Endothelial cell of umbilical vein (primary cell): ENCODE measurements at regions not wholly inside any gene's neighbourhood (a gene's known extent, or its start where the extent isn't known, plus 50 kb on each side); places are given as distances from the start of the nearest gene placed in this dataset.

Experiments
- BruUV-seq: library from RNA; stranded (reverse); fragments of 400-500 nt; replicated peaks from 2 replicates; lab custom pipeline; 2021; lab: Mats Ljungman, UMichigan
- CTCF ChIA-PET: fragments of 300-600, 350-600 bp; sonication (Branson Sonifier 250); formaldehyde crosslinking; loops from one replicate; lab custom pipeline; 2021; ENCODE audit warnings: antibody characterized with exemption, inconsistent platforms; lab: Charles Lee
- POLR2A ChIA-PET: fragments of 300-600, 350-600 bp; sonication (Branson Sonifier 250); formaldehyde crosslinking; loops from one replicate; lab custom pipeline; 2021; ENCODE audit warnings: antibody characterized with exemption, inconsistent platforms; lab: Charles Lee
- DNase-seq: peaks from one replicate; pipeline ENCODE4 v3.0.0-alpha.2; 2011; ENCODE audit warnings: low read depth, low spot score
- FAIRE-seq: peaks from 2 replicates; lab custom pipeline; 2011; peaks lifted over from hg19 to GRCh38; lab: Jason Lieb, UNC
- H2AFZ ChIP-seq: 2 replicates; pipeline ENCODE4 v1.6.0; 2012; ENCODE audit warnings: low read depth, low read length, control low read depth, inconsistent platforms
- H3K27ac ChIP-seq: 2 replicates; pipeline ENCODE4 v1.5.1; 2011; ENCODE audit warnings: low read depth, mild to moderate bottlenecking, control low read depth, low read length, moderate library complexity; ENCODE audit not compliant: insufficient read depth
- H3K27me3 ChIP-seq, 2 experiments: 2 replicates each; pipeline versions ENCODE4 v1.6.0 to v1.6.1; 2011; ENCODE audit warnings: low read length in 2 of 2, mixed read lengths in 1 of 2; ENCODE audit not compliant: control insufficient read depth in 2 of 2, insufficient read depth in 2 of 2
- H3K36me3 ChIP-seq, 2 experiments: 2 replicates in 1 of 2; 3 replicates in 1 of 2; pipeline ENCODE4 v1.5.1; 2011; ENCODE audit warnings: low read length in 2 of 2, mild to moderate bottlenecking in 1 of 2, moderate library complexity in 1 of 2; ENCODE audit not compliant: control insufficient read depth in 2 of 2, insufficient read depth in 2 of 2; ENCODE audit errors: extremely low read depth in 1 of 2
- H3K4me1 ChIP-seq: 3 replicates; pipeline ENCODE4 v1.5.1; 2011; ENCODE audit warnings: mild to moderate bottlenecking, low read length; ENCODE audit not compliant: control insufficient read depth, insufficient read depth; ENCODE audit errors: extremely low read depth
- H3K4me2 ChIP-seq: 2 replicates; pipeline ENCODE4 v1.6.1; 2011; ENCODE audit warnings: low read length, control low read depth, mixed read lengths; ENCODE audit not compliant: insufficient read depth
- H3K4me3 ChIP-seq, 3 experiments: fragments of 200-600 bp in 1 of 3; sonication (generic), shearing (Covaris generic) in 1 of 3; replicated peaks in 1 of 3; 2 replicates each; pipeline ENCODE4 v1.5.1; 2011 to 2016; ENCODE audit warnings: control low read depth in 3 of 3, low read length in 3 of 3, mild to moderate bottlenecking in 2 of 3, inconsistent platforms in 1 of 3, low read depth in 1 of 3, moderate library complexity in 1 of 3; ENCODE audit not compliant: insufficient read depth in 1 of 3
- H3K79me2 ChIP-seq: 2 replicates; pipeline ENCODE4 v1.6.0; 2012; ENCODE audit warnings: low read length, inconsistent platforms; ENCODE audit not compliant: control insufficient read depth, insufficient read depth
- H3K9ac ChIP-seq: replicated peaks from 2 replicates; pipeline ENCODE3; 2011; ENCODE audit warnings: low read length, control low read depth; ENCODE audit not compliant: insufficient read depth; ENCODE audit errors: extremely low read depth
- H3K9me1 ChIP-seq: replicated peaks from 3 replicates; pipeline ENCODE4 v1.6.0; 2011; ENCODE audit warnings: mild to moderate bottlenecking, low read length; ENCODE audit not compliant: control insufficient read depth, insufficient read depth; ENCODE audit errors: extremely low read depth
- H3K9me3 ChIP-seq: replicated peaks from 2 replicates; pipeline ENCODE4 v1.5.1; 2012; ENCODE audit warnings: low read length, inconsistent platforms; ENCODE audit not compliant: control insufficient read depth, insufficient read depth
- H4K20me1 ChIP-seq: replicated peaks from 2 replicates; pipeline ENCODE3; 2011; ENCODE audit warnings: mild to moderate bottlenecking, low read length; ENCODE audit not compliant: control insufficient read depth, insufficient read depth; ENCODE audit errors: extremely low read depth
- EZH2 ChIP-seq: IDR thresholded peaks from 2 replicates; pipeline ENCODE4 v1.6.1; 2012; ENCODE audit warnings: borderline replicate concordance, low read depth, mild to moderate bottlenecking, moderate library complexity, low read length, inconsistent platforms; ENCODE audit not compliant: severe bottlenecking
- FOS ChIP-seq: IDR thresholded peaks from 2 replicates; pipeline ENCODE4 v1.6.1; 2011; ENCODE audit warnings: mild to moderate bottlenecking, low read length, moderate library complexity, borderline replicate concordance; ENCODE audit not compliant: insufficient read depth
- GATA2 ChIP-seq: IDR thresholded peaks from 2 replicates; pipeline ENCODE4 v1.7.0; 2011; ENCODE audit warnings: low read depth, mild to moderate bottlenecking, moderate library complexity, mixed read lengths, low read length; ENCODE audit not compliant: insufficient read length, insufficient read depth
- JUN ChIP-seq: IDR thresholded peaks from 2 replicates; pipeline ENCODE4 v1.6.1; 2011; ENCODE audit warnings: borderline replicate concordance, low read depth; ENCODE audit not compliant: insufficient read length, insufficient read depth
- MYC ChIP-seq: IDR thresholded peaks from one replicate; pipeline ENCODE4 v1.6.1; 2011; ENCODE audit warnings: mild to moderate bottlenecking, low read depth, low read length
- POLR2A ChIP-seq: IDR thresholded peaks from 2 replicates; pipeline ENCODE4 v1.6.1; 2012; ENCODE audit warnings: low read depth, mild to moderate bottlenecking, control low read depth, low read length
- POLR2AphosphoS5 ChIP-seq: IDR thresholded peaks from 2 replicates; pipeline ENCODE4 v1.6.1; 2012; ENCODE audit warnings: low read depth, mild to moderate bottlenecking, control low read depth, low read length, moderate library complexity; ENCODE audit not compliant: insufficient read depth
- dilution Hi-C: fragments of 300-500 bp; cut with MboI; formaldehyde crosslinking; loops from one replicate; pipeline ENCODE4 v1.15.0; 2019; ENCODE audit warnings: low sequenced_read_pairs; ENCODE audit not compliant: extremely low pct_ligation_motif_present
- intact Hi-C: fragments of 100-400 bp; cut with micrococcal nuclease; formaldehyde crosslinking; loops from one replicate; pipeline ENCODE4 v1.10.0; 2022
- TF ChIP-seq, protein P1 (sequence below), 2 donors: IDR thresholded peaks; 1 replicate in 1 of 2; 2 replicates in 1 of 2; pipeline ENCODE4 v1.5.1; 2011; ENCODE audit warnings: low read length in 2 of 2, mild to moderate bottlenecking in 2 of 2, moderate library complexity in 2 of 2, control low read depth in 1 of 2, inconsistent platforms in 1 of 2, low read depth in 1 of 2; ENCODE audit not compliant: insufficient read depth in 1 of 2; ENCODE audit errors: extremely low read depth in 1 of 2
- TF ChIP-seq, protein P2 (sequence below): IDR thresholded peaks from 2 replicates; pipeline ENCODE4 v1.6.1; 2011; ENCODE audit not compliant: insufficient read depth, insufficient read length

- Histone ChIP-seq H3K36me3 (no peaks in the 10 kb centered on the region), H3K27me3 (no peaks in the 10 kb centered on the region), H2AFZ (no peak overlapping the region), H3K9ac (no peak overlapping the region), H3K4me3 (no peak overlapping the region), H3K27ac (no peak overlapping the region), H3K9me3 (no peaks in the 10 kb centered on the region), H3K4me2 (no peak overlapping the region), H3K4me1 (no peaks in the 10 kb centered on the region), H4K20me1 (no peaks in the 10 kb centered on the region), H3K79me2 (no peaks in the 10 kb centered on the region), H3K9me1 (no peaks in the 10 kb centered on the region)
- TF ChIP-seq, protein P1, sequence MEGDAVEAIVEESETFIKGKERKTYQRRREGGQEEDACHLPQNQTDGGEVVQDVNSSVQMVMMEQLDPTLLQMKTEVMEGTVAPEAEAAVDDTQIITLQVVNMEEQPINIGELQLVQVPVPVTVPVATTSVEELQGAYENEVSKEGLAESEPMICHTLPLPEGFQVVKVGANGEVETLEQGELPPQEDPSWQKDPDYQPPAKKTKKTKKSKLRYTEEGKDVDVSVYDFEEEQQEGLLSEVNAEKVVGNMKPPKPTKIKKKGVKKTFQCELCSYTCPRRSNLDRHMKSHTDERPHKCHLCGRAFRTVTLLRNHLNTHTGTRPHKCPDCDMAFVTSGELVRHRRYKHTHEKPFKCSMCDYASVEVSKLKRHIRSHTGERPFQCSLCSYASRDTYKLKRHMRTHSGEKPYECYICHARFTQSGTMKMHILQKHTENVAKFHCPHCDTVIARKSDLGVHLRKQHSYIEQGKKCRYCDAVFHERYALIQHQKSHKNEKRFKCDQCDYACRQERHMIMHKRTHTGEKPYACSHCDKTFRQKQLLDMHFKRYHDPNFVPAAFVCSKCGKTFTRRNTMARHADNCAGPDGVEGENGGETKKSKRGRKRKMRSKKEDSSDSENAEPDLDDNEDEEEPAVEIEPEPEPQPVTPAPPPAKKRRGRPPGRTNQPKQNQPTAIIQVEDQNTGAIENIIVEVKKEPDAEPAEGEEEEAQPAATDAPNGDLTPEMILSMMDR (IDR thresholded peaks at IDR 0.05; ENCODE audit: extremely low read depth in 1 of 2, insufficient read depth in 1 of 2, low read depth in 1 of 2, low read length in 2 of 2): no peak
- TF ChIP-seq POLR2A (no peak), POLR2AphosphoS5 (no peak), JUN (no peak), MYC (no peak), EZH2 (no peak), FOS (no peak), GATA2 (no peak)
- TF ChIP-seq, protein P2, sequence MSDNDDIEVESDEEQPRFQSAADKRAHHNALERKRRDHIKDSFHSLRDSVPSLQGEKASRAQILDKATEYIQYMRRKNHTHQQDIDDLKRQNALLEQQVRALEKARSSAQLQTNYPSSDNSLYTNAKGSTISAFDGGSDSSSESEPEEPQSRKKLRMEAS: no peak
- FAIRE-seq (no peak), DNase-seq (no peak)
- ChIA-PET POLR2A (no interaction called here), CTCF (no interaction called here)
- BruUV-seq: no TSS peak
- intact Hi-C loops: no loop called here
- dilution Hi-C loops: no loop called here
Measured at GRCh38 chr5:52502460-52502999, 285.2 kb upstream of the ITGA1 start.
